ENCODE measurements at regions not wholly inside any gene's neighbourhood (a gene's known extent, or its start where the extent isn't known, plus 50 kb on each side); places are given as distances from the start of the nearest gene placed in this dataset.

DNA sequence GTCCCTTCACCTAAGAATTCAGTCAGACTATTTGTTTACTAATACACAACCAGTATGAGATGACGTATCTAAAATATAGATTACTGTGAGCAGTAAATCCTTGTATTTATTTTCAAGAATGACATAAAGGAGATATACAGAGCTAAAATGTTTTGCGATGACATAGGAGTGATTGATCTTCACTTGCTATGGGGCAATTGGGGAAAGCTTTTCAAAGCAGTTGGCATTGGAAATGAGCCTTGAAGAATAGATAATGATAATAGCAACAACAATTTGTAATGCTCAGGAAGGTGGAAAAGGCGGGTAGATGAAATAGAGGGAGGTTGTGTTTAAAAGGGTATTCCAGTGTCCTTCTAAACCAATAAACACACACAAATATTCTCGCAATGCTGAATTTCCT lies 623.7 kb downstream of the CDH8 start:
- H3K9me2 ChIP-seq (ENCODE audit: insufficient read depth): no peaks in the 10 kb centered on the region
- intact Hi-C loops (cut with micrococcal nuclease; ENCODE audit: unreplicated experiment): no loop called here
- H3K4me2 ChIP-seq: no peak overlapping the region
- DNase-seq: no peak
- no peaks in the 10 kb centered on the region for H3K79me2 ChIP-seq (ENCODE audit: low read depth)
- H3K4me1 ChIP-seq (replicated peaks; ENCODE audit: insufficient read depth): no peaks in the 10 kb centered on the region
- CTCF ChIA-PET: no interaction called here
- POLR2A ChIA-PET (ENCODE audit: unreplicated experiment): no interaction called here
- no peak for TF ChIP-seq EZH2 (IDR thresholded peaks at IDR 0.05; ENCODE audit: low read depth)
- TF ChIP-seq, protein P1, sequence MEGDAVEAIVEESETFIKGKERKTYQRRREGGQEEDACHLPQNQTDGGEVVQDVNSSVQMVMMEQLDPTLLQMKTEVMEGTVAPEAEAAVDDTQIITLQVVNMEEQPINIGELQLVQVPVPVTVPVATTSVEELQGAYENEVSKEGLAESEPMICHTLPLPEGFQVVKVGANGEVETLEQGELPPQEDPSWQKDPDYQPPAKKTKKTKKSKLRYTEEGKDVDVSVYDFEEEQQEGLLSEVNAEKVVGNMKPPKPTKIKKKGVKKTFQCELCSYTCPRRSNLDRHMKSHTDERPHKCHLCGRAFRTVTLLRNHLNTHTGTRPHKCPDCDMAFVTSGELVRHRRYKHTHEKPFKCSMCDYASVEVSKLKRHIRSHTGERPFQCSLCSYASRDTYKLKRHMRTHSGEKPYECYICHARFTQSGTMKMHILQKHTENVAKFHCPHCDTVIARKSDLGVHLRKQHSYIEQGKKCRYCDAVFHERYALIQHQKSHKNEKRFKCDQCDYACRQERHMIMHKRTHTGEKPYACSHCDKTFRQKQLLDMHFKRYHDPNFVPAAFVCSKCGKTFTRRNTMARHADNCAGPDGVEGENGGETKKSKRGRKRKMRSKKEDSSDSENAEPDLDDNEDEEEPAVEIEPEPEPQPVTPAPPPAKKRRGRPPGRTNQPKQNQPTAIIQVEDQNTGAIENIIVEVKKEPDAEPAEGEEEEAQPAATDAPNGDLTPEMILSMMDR (conservative IDR thresholded peaks at IDR 0.05): no peak
- no peak overlapping the region for H2AFZ ChIP-seq
- H4K20me1 ChIP-seq (ENCODE audit: insufficient read depth): no peaks in the 10 kb centered on the region
- no peak overlapping the region for H3K4me3 ChIP-seq
- no TSS peak for BruUV-seq (replicated peaks)
- H3K9me3 ChIP-seq (ENCODE audit: insufficient read depth, low read depth): peaks cover 4% of the 10 kb centered on the region; the same call in 1 of the 2 replicates
- no peak overlapping the region for H3K27ac ChIP-seq
- H3K36me3 ChIP-seq (ENCODE audit: low read depth): no peaks in the 10 kb centered on the region
- H3K27me3 ChIP-seq (ENCODE audit: insufficient read depth, low read depth): no peaks in the 10 kb centered on the region
- no peaks in the 10 kb centered on the region for H3F3A ChIP-seq (ENCODE audit: insufficient read depth, low read depth)

DNA sequence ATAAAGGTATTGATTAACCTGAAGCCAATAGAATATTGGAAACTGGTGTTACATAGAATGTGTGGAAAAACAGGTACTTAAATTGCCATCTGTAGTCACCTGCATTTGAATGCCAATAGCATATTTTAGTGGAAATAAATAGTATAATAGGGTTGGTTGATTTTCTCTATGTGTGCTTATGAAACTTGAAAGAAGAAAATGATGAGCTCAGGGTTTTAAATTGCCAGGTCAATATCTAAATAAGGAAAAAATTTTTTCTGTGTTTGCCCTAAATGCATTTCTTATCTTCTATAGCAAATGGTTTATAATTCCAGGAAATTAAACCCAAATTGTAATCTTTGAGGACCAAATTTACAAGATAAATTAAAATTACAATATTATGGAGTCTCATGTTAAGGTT lies 626.6 kb downstream of the CDH8 start:
- intact Hi-C loops (cut with micrococcal nuclease; ENCODE audit: unreplicated experiment): no loop called here
- CTCF ChIA-PET: no interaction called here
- BruUV-seq (replicated peaks): no TSS peak

DNA sequence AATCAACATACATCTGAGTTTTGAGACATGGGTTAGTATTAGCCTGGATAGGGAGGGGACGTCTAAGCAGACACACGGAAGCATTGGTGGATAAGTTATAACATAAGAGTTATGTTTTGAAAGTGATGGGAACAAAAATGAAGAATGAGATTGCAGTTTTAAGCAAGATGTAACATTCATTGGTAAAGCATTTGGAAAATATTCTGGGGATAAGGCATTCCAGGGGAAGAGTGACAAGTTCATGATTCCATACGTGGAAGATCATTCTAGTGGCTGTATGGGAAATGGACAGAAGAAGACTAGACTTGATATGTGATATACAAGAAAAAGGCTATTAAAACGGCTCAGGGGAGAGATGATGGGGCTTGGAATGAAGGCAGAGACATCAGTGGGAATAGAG lies 632.9 kb downstream of the CDH8 start:
- CTCF ChIA-PET: no interaction called here
- POLR2A ChIA-PET (ENCODE audit: unreplicated experiment): no interaction called here
- intact Hi-C loops (cut with micrococcal nuclease; ENCODE audit: unreplicated experiment): no loop called here
- TF ChIP-seq, protein P1 (conservative IDR thresholded peaks at IDR 0.05): no peak
- TF ChIP-seq EZH2 (IDR thresholded peaks at IDR 0.05; ENCODE audit: low read depth): no peak
- Histone ChIP-seq H2AFZ (no peak overlapping the region), H3K79me2 (ENCODE audit: low read depth) (no peaks in the 10 kb centered on the region), H3K9me2 (ENCODE audit: insufficient read depth) (0 out of 2 replicates have a peak, but pooled peaks cover 3% of the 10 kb centered on the region), H3F3A (ENCODE audit: insufficient read depth, low read depth) (no peaks in the 10 kb centered on the region), H3K27ac (no peak overlapping the region), H3K4me2 (no peak overlapping the region), H3K9me3 (ENCODE audit: insufficient read depth, low read depth) (no peaks in the 10 kb centered on the region), H4K20me1 (ENCODE audit: insufficient read depth) (no peaks in the 10 kb centered on the region), H3K4me3 (no peak overlapping the region), H3K36me3 (ENCODE audit: low read depth) (no peaks in the 10 kb centered on the region), H3K27me3 (ENCODE audit: insufficient read depth, low read depth) (0 out of 2 replicates have a peak, but pooled peaks cover 9% of the 10 kb centered on the region), H3K4me1 (replicated peaks; ENCODE audit: insufficient read depth) (no peaks in the 10 kb centered on the region)
- BruUV-seq (replicated peaks): no TSS peak
- no peak for DNase-seq

More for the DNA sequence above, 626.6 kb downstream of the CDH8 start:
- Histone ChIP-seq H3K4me2 (no peak overlapping the region), H3K9me3 (ENCODE audit: insufficient read depth, low read depth) (peaks cover 2% of the 10 kb centered on the region; the same call in 1 of the 2 replicates), H3F3A (ENCODE audit: insufficient read depth, low read depth) (no peaks in the 10 kb centered on the region), H2AFZ (no peak overlapping the region), H3K27me3 (ENCODE audit: insufficient read depth, low read depth) (no peaks in the 10 kb centered on the region), H3K36me3 (ENCODE audit: low read depth) (no peaks in the 10 kb centered on the region), H3K27ac (no peak overlapping the region), H3K9me2 (ENCODE audit: insufficient read depth) (0 out of 2 replicates have a peak, but pooled peaks cover 3% of the 10 kb centered on the region), H3K4me1 (replicated peaks; ENCODE audit: insufficient read depth) (no peaks in the 10 kb centered on the region), H4K20me1 (ENCODE audit: insufficient read depth) (no peaks in the 10 kb centered on the region), H3K79me2 (ENCODE audit: low read depth) (no peaks in the 10 kb centered on the region), H3K4me3 (no peak overlapping the region)
- TF ChIP-seq EZH2 (IDR thresholded peaks at IDR 0.05; ENCODE audit: low read depth): no peak
- TF ChIP-seq, protein P1 (conservative IDR thresholded peaks at IDR 0.05): no peak
- no peak for DNase-seq
- POLR2A ChIA-PET (ENCODE audit: unreplicated experiment): no interaction called here

Data from PC-9 (cell line).